ENCODE measurements at regions not wholly inside any gene's neighbourhood (a gene's known extent, or its start where the extent isn't known, plus 50 kb on each side); places are given as distances from the start of the nearest gene placed in this dataset.

DNA sequence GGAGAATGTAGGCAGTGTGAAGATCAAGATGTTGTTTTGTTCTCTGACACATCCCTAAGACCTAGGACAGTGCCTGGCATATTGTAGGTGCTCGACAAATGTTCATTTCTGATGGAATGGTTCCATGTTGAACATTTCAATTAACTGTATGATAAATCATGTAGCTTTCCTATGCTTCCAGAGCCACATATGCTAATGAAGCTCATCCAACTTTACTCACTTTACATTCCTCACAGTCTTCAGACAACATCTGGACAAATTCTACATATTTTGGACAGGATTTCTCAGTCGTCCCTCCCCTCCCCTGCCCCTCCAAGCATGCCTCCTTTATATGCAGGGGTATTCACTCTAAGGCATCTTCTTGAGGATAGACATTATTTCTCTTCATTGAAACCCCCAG lies 177.9 kb downstream of the BLID start:
- no peak for DNase-seq (ENCODE audit: low read depth)

DNA sequence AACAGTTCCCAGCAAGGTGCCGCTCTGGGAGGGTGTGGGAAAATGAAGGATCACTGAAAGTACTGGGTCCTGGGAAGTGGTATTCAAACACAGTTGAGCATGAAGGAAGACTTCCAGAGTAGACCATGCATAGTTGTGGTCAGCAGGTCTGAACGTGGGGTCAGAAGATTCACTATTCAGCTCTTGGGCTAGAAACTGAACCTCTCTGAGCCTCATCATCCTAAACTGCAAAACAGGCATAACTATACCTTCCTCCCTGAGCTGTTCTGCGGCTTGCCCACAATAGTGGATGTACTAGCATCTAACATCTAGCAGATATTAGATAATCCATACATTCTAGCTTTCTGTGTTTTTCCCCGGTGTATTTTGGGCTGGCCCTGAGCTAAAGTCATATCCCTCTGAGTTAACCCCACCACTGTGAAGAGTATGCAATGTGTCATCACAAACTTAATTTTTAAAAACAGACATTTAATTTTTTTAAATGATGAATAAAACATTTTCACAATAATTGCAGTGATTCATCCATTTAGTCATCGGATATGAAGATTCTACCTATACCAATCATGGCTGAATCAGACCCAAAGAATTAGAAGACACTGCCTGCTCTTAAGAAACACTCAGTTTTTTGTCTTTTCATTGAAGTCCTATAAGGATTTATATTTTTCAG lies 179.1 kb downstream of the BLID start:
- peak; percentile 74 for DNase-seq (ENCODE audit: low read depth)

GRCh38 chr11:121936370-121936769 lies 179.6 kb downstream of the BLID start:
- DNase-seq (ENCODE audit: low read depth) = no peak

DNA sequence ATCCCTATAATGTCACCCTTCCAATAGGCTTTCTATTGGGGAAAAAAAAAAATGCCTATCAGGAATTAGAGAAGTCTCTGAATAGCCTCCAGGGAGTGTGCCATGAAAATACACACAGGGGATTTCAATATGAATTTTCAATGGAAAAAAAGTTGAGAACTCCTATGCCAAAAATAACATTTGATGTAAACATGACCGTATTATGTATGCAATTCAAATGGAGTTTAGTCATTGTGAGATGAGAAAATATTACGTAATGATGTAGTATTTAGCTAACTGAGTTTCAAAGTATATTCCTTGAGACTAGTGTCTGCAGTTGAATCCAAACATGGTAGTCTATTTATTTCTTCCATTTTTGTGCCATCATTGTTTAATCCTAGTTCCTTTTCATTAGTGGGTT lies 182.3 kb downstream of the BLID start:
- no peak for DNase-seq (ENCODE audit: low read depth)

- no peak for DNase-seq (ENCODE audit: low read depth)
Measured at GRCh38 chr11:121933294-121933693, 182.7 kb downstream of the BLID start.

GRCh38 chr11:121932646-121933185 lies 183.3 kb downstream of the BLID start:
- DNase-seq (ENCODE audit: low read depth) = no peak

GRCh38 chr11:121931748-121932352 lies 184.2 kb downstream of the BLID start:
- peak; percentile 48 for DNase-seq (ENCODE audit: low read depth)

- DNase-seq (ENCODE audit: low read depth) = no peak
Measured at GRCh38 chr11:121931121-121931520, 184.9 kb downstream of the BLID start.

DNA sequence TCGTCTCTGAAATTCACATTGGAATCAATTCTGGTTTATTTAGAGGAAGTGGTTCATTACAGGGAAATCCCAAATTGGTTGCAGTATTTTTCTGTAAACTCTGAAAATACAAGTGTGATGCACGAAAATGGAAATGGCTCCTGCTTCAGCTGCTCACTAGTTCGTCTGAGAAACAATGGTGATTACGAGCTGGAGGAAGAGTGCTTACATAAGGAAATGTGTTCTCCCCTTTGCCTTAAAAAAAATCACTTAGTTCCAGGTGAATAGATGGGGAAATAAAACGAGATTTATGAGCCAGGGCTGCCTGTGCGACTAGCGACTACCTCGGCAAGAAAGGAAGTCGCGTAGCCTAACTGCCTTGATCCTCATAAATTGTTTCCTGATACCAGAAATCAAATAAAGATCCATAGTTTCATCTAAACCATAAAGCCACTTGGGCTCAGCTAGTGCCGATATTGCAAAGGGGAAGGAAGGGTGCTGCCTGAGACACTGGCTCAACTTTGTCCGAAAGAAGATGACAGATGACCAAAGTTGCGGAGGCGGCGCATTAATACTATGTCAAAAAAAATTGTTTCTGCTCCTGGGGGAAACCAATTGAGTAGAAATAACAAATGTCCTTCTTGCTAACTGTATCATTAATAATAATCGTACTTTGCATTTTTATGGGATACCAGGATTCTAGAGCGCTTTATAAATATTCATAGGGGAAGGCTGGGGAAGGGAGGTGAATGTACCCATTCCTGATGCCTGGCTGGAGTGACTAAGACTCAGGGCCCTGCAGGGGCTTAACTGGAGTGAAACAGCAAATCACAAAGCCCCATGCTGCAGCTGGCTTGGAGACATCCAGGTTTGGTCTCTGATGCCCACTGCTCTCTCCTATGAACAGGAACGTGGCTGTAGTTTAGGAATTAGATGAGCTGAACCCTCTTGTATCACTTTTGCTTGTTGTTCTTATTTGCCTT lies 185.7 kb downstream of the BLID start:
- no peak for DNase-seq (ENCODE audit: low read depth)

DNA sequence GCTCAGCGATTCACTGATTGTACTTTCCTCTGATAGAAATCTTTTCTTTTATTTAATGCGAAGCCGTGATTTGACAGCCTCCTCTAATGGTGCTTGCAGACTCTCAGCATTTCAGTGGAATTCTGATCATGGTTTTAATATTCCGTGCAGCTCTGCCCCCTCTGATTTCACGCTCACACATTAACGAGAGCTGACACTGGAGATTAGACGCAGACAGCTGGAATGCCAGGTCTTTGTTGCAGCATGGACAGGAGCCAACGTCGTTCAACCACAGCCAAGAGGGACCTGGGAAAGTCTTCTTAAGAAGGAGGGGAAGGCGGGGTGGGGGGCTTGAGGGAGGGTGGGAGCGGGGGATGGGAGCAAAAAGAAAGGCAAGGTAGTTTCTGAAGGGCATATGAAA lies 186.4 kb downstream of the BLID start:
- peak; percentile 35 for DNase-seq (ENCODE audit: low read depth)

- DNase-seq (ENCODE audit: low read depth) = no peak
Measured at GRCh38 chr11:121928597-121929580, 187.1 kb downstream of the BLID start.

- DNase-seq (ENCODE audit: low read depth) = no peak
Measured at GRCh38 chr11:121927789-121928188, 188.2 kb downstream of the BLID start.

DNA sequence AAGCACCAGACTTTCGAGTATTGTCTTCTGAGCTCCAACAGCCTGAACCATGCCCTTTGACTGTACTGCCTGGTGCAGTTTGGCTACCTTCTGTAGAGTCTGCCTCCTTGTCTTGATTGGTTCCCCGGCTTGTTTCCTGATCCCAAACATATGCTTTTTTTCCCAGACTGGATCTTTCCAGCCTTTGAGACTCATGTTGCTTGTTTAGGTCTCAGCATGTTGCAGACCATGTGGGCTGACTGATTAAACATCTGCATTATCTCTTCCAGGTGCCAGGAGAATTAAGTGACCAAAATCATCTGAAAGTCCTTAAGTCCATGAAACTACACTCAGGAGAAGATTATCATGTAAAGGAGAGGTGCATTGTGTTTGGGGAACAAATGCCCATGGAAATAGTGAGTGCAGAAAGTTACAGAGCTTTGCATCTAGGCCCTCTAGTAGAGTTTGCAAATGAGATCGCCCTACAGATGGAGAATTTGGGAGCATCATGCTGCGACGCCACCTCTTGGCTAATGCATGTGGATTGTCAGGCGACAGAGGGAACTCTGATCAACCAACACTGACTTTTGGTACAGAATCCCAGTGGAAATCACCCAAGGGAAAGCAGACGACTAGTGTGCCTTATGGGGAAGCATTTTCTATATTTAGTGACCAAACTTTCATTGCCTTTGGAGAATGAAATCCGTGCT lies 188.8 kb downstream of the BLID start:
- no peak for DNase-seq (ENCODE audit: low read depth)

DNA sequence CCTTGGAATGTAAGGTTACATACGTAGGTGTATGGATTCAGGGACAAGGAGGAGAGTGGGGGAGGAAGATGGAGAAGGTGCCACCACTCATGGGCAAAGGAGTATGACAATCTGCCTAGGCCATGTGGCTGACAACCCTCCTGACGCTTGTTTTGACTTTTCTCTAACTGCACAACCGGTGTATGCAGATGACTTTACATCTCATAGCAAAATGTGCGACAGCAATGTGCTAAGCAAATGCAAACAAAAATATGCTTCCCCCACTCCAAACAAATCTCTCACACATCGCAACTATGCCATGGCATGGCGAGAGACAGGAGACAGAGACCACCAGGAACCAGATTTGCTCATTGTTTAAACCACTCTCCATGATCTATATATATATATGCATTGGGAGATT lies 191.8 kb downstream of the BLID start:
- no peak for DNase-seq (ENCODE audit: low read depth)

- DNase-seq (ENCODE audit: low read depth) = no peak
Measured at GRCh38 chr11:121917482-121917881, 198.5 kb downstream of the BLID start.

DNA sequence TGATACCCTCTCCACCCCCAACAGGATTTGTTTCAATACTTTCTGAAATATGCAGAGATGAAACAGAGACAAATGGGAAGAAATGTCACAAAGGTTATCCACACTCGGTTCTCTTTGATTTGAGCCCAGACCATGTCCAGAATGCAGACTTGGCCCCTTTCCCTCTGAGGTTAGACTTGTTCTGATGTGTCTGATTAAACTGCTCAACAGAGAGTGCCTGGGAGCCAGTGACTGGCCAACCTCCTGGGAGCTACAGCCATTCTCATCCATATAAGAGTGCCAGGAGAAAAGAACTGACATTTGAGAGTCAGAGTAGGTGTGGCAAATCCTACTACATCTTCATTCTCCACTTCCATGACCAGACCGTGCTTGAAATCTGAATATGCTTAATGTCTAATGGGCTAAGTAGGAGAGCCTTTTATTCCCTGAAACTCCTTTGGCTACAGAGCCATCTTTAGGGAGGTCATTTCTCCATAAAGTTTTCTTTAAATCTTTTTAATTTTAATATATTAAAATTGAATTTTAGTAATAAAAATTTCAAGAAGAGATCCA lies 201.4 kb downstream of the BLID start:
- DNase-seq (ENCODE audit: low read depth) = no peak

- DNase-seq (ENCODE audit: low read depth) = no peak
Measured at GRCh38 chr11:121909596-121909995, 206.4 kb downstream of the BLID start.

- DNase-seq (ENCODE audit: low read depth) = no peak
Measured at GRCh38 chr11:121907379-121907778, 208.6 kb downstream of the BLID start.

GRCh38 chr11:121904148-121904547 lies 211.9 kb downstream of the BLID start:
- DNase-seq (ENCODE audit: low read depth) = no peak

GRCh38 chr11:121901886-121902285 lies 214.1 kb downstream of the BLID start:
- no peak for DNase-seq (ENCODE audit: low read depth)
